A673 (cell line): ENCODE measurements at regions not wholly inside any gene's neighbourhood (a gene's known extent, or its start where the extent isn't known, plus 50 kb on each side); places are given as distances from the start of the nearest gene placed in this dataset.

ENCODE experiments used
- EZH2 ChIP-seq: fragments of 200-600 bp; sonication (generic); IDR thresholded peaks from 2 replicates; pipeline ENCODE4 v1.6.1; 2017; ENCODE audit warnings: borderline replicate concordance, low read depth, mild to moderate bottlenecking, mixed read lengths, antibody characterized with exemption, low read length; ENCODE audit not compliant: poor library complexity, severe bottlenecking
- TF ChIP-seq, protein P1 (sequence below): fragments of 300-800, 200-600 bp; sonication (generic); conservative IDR thresholded peaks from 2 replicates; pipeline ENCODE4 v1.5.1; 2017; ENCODE audit warnings: low read depth, mild to moderate bottlenecking, antibody characterized with exemption, low read length, moderate library complexity, mixed read lengths

DNA sequence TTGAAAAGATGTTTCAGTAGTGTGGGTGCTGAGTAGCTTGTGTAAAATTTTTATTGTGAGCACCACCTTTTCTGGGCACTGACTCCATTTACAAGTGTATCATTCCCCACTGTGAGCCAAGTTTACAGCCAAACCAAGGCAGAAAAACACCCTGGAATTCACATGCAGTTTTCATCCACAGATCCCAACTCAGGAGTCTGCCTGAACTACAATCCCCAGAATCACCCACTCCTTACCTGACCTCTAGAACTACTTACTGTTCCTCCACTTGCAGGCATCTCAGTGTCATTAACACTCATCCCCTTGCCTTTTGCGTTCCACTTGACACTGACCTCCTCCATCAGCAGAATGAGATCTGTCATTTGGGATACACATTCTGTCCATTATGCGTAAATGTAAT, 2042.6 kb upstream of the CDH6 start:
- TF ChIP-seq, protein P1, sequence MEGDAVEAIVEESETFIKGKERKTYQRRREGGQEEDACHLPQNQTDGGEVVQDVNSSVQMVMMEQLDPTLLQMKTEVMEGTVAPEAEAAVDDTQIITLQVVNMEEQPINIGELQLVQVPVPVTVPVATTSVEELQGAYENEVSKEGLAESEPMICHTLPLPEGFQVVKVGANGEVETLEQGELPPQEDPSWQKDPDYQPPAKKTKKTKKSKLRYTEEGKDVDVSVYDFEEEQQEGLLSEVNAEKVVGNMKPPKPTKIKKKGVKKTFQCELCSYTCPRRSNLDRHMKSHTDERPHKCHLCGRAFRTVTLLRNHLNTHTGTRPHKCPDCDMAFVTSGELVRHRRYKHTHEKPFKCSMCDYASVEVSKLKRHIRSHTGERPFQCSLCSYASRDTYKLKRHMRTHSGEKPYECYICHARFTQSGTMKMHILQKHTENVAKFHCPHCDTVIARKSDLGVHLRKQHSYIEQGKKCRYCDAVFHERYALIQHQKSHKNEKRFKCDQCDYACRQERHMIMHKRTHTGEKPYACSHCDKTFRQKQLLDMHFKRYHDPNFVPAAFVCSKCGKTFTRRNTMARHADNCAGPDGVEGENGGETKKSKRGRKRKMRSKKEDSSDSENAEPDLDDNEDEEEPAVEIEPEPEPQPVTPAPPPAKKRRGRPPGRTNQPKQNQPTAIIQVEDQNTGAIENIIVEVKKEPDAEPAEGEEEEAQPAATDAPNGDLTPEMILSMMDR, result no peak
- TF ChIP-seq EZH2, result no peak
